ENCODE measurements at regions not wholly inside any gene's neighbourhood (a gene's known extent, or its start where the extent isn't known, plus 50 kb on each side); places are given as distances from the start of the nearest gene placed in this dataset.

- H3K27ac ChIP-seq (ENCODE audit: low read length) = no peak overlapping the region
- no peaks in the 10 kb centered on the region for H3K36me3 ChIP-seq (ENCODE audit: control insufficient read depth, insufficient read depth, low read length)
- H3K4me1 ChIP-seq (ENCODE audit: control insufficient read depth, insufficient read depth, low read length) = no peaks in the 10 kb centered on the region
- POLR2A ChIA-PET = no interaction called here
- H3K4me3 ChIP-seq (ENCODE audit: low read depth in 2 of 2, low read length in 2 of 2) = no peak overlapping the region
- BruUV-seq (replicated peaks) = no TSS peak
- no peak for DNase-seq (ENCODE audit: low read depth, low spot score)
- in situ Hi-C loops (cut with HindIII; ENCODE audit: low pct_unique_long_range_greater_than_20kb, low sequenced_read_pairs) (no loop called here), intact Hi-C loops (cut with micrococcal nuclease; ENCODE audit: unreplicated experiment) (no loop called here)
- H3K9me3 ChIP-seq (ENCODE audit: control insufficient read depth, insufficient read depth, low read depth, low read length) = no peaks in the 10 kb centered on the region
- H3K27me3 ChIP-seq (ENCODE audit: control insufficient read depth, insufficient read depth, low read length) = no peaks in the 10 kb centered on the region
- CTCF ChIA-PET = no interaction called here
- TF ChIP-seq SIN3A (IDR thresholded peaks at IDR 0.05; ENCODE audit: borderline replicate concordance, insufficient read depth, low read depth, low read length) (no peak), POLR2AphosphoS5 (IDR thresholded peaks at IDR 0.05; ENCODE audit: low read depth, low read length) (no peak), TCF7L2 (IDR thresholded peaks at IDR 0.05; ENCODE audit: low read depth, low read length) (no peak)
- TF ChIP-seq, protein P1, sequence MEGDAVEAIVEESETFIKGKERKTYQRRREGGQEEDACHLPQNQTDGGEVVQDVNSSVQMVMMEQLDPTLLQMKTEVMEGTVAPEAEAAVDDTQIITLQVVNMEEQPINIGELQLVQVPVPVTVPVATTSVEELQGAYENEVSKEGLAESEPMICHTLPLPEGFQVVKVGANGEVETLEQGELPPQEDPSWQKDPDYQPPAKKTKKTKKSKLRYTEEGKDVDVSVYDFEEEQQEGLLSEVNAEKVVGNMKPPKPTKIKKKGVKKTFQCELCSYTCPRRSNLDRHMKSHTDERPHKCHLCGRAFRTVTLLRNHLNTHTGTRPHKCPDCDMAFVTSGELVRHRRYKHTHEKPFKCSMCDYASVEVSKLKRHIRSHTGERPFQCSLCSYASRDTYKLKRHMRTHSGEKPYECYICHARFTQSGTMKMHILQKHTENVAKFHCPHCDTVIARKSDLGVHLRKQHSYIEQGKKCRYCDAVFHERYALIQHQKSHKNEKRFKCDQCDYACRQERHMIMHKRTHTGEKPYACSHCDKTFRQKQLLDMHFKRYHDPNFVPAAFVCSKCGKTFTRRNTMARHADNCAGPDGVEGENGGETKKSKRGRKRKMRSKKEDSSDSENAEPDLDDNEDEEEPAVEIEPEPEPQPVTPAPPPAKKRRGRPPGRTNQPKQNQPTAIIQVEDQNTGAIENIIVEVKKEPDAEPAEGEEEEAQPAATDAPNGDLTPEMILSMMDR (IDR thresholded peaks at IDR 0.05) = no peak
- TF ChIP-seq, protein P2, sequence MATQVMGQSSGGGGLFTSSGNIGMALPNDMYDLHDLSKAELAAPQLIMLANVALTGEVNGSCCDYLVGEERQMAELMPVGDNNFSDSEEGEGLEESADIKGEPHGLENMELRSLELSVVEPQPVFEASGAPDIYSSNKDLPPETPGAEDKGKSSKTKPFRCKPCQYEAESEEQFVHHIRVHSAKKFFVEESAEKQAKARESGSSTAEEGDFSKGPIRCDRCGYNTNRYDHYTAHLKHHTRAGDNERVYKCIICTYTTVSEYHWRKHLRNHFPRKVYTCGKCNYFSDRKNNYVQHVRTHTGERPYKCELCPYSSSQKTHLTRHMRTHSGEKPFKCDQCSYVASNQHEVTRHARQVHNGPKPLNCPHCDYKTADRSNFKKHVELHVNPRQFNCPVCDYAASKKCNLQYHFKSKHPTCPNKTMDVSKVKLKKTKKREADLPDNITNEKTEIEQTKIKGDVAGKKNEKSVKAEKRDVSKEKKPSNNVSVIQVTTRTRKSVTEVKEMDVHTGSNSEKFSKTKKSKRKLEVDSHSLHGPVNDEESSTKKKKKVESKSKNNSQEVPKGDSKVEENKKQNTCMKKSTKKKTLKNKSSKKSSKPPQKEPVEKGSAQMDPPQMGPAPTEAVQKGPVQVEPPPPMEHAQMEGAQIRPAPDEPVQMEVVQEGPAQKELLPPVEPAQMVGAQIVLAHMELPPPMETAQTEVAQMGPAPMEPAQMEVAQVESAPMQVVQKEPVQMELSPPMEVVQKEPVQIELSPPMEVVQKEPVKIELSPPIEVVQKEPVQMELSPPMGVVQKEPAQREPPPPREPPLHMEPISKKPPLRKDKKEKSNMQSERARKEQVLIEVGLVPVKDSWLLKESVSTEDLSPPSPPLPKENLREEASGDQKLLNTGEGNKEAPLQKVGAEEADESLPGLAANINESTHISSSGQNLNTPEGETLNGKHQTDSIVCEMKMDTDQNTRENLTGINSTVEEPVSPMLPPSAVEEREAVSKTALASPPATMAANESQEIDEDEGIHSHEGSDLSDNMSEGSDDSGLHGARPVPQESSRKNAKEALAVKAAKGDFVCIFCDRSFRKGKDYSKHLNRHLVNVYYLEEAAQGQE (IDR thresholded peaks at IDR 0.05; ENCODE audit: insufficient read depth in 1 of 2, low read depth in 2 of 2, low read length in 1 of 2) = no peak
- ATAC-seq = no peak
These were observed 317.9 kb upstream of the AJAP1 start for GRCh38 chr1:4336507-4336906.

DNA sequence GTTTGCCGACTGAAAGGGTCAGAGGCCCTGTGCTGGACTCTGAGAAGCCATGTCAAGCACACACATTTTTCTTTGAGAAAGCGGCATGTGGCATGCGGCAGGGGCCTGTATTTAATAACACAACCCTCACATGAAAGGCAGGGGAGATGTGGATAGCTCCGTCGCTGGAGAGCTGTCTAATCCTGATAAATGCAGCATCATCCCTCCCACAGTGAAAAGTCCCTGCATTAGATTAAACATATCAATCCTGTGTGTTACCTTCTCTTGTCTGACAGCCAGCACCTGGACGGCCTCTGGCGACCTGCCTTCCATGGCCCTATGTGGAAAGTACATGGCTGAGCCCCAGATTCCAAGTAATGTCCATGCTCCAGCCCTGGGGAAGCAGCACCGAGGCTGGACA is 313.0 kb upstream of the AJAP1 start:
- Histone ChIP-seq H3K36me3 (ENCODE audit: control insufficient read depth, insufficient read depth, low read length) (no peaks in the 10 kb centered on the region), H3K4me1 (ENCODE audit: control insufficient read depth, insufficient read depth, low read length) (no peaks in the 10 kb centered on the region), H3K9me3 (ENCODE audit: control insufficient read depth, insufficient read depth, low read depth, low read length) (no peaks in the 10 kb centered on the region), H3K27ac (ENCODE audit: low read length) (no peak overlapping the region), H3K4me3 (ENCODE audit: low read depth in 2 of 2, low read length in 2 of 2) (no peak overlapping the region), H3K27me3 (ENCODE audit: control insufficient read depth, insufficient read depth, low read length) (no peaks in the 10 kb centered on the region)
- intact Hi-C loops (cut with micrococcal nuclease; ENCODE audit: unreplicated experiment) (no loop called here), in situ Hi-C loops (cut with HindIII; ENCODE audit: low pct_unique_long_range_greater_than_20kb, low sequenced_read_pairs) (no loop called here)
- no TSS peak for BruUV-seq (replicated peaks)
- ATAC-seq = no peak
- ChIA-PET CTCF (no interaction called here), POLR2A (no interaction called here)
- TF ChIP-seq, protein P1 (IDR thresholded peaks at IDR 0.05) = no peak
- TF ChIP-seq, protein P2 (IDR thresholded peaks at IDR 0.05; ENCODE audit: insufficient read depth in 1 of 2, low read depth in 2 of 2, low read length in 1 of 2) = no peak
- TF ChIP-seq SIN3A (IDR thresholded peaks at IDR 0.05; ENCODE audit: borderline replicate concordance, insufficient read depth, low read depth, low read length) (no peak), TCF7L2 (IDR thresholded peaks at IDR 0.05; ENCODE audit: low read depth, low read length) (no peak), POLR2AphosphoS5 (IDR thresholded peaks at IDR 0.05; ENCODE audit: low read depth, low read length) (no peak)
- DNase-seq (ENCODE audit: low read depth, low spot score) = no peak

Measured in Panc1 (cell line).